Activated T-helper 9 cell treated with anti-CD3 and anti-CD28 coated beads, Interleukin-2, amount 50 U/mL, for 16 hours (primary cell): ENCODE measurements at regions not wholly inside any gene's neighbourhood (a gene's known extent, or its start where the extent isn't known, plus 50 kb on each side); places are given as distances from the start of the nearest gene placed in this dataset.

Experiments used
- DNase-seq: peaks from one replicate; pipeline ENCODE4 v3.0.0-alpha.2; 2020; ENCODE audit warnings: low read depth

DNA sequence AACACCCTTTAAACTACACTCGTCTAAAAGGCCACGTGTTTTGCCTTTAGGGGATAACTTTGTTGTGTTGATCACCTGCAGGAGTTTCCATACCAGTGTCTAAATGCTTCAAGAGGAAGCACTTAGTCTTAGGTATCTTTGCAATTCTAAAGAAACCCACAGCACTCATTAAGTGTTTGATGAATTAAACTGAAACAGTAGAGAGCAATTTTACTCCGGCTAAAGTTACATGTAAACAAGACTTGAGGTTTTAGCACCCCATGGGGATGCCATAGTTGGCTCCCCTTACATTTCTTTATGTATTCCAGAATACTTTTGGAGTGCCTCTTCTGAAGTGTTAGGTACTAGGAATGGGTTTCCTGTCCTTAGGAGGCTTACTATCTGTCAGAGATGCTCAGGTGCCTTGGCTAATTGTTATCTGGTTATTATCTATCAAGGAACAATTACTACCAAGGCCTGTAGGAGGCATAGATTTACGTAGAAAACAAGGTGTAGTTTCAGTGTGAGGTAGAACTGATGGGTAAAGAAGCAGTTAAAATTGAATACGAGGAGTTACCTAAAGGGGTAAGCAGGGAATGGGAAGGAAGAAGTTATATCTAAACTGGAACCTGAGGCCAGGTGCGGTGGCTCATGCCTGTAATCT is 176.8 kb upstream of the SAMSN1 start:
- no peak for DNase-seq

GRCh38 chr21:14720237-14720636 is 174.1 kb upstream of the SAMSN1 start:
- no peak for DNase-seq

- DNase-seq: no peak
These were observed 172.8 kb upstream of the SAMSN1 start for GRCh38 chr21:14718951-14719350.

- no peak for DNase-seq
These were observed 170.8 kb upstream of the SAMSN1 start for GRCh38 chr21:14716761-14717396.

DNA sequence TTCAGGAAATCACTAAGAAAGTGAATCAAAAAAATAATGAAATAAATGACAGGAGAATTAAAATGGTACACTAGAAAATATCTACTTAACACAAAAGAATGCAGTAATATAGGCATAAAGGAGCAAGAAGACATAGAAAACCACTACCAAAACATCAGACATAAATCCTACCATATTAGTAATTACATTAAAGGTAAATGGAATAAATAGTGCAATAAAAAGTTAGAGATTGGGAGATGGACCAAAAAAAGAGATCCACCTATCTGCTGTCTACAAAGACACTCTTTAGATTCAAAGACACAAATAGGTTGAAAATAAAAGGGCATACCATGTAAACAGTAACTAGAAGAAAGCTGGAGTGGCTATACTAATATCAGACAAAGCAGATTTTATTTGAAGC is 167.0 kb upstream of the SAMSN1 start:
- DNase-seq: no peak

- DNase-seq: no peak
These were observed 166.1 kb upstream of the SAMSN1 start for GRCh38 chr21:14712121-14712715.

GRCh38 chr21:14711287-14711686 is 165.2 kb upstream of the SAMSN1 start:
- no peak for DNase-seq

DNA sequence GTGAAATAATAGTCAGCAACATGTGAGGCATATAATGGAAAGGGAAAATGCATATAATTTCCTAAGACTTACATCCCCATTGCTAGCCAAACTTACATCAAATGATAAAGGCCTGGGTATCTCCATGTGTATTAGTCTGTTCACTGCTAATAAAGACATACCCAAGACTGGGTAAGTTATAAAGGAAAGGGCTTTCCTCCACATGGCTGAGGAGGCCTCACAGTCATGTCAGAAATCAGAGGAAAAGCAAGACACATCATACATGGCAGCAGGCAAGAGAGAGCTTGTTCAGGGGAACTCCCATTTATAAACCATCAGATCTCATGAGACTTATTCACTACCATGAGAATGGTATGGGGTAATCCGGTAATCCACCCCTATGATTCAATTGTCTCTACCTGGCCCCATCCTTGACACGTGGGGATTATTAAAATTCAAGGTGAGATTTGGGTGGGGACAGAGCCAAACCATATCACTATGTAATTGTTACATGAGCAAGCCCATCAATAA is 161.5 kb upstream of the SAMSN1 start:
- DNase-seq: no peak

- no peak for DNase-seq
These were observed 160.8 kb upstream of the SAMSN1 start for GRCh38 chr21:14706712-14707510.

DNA sequence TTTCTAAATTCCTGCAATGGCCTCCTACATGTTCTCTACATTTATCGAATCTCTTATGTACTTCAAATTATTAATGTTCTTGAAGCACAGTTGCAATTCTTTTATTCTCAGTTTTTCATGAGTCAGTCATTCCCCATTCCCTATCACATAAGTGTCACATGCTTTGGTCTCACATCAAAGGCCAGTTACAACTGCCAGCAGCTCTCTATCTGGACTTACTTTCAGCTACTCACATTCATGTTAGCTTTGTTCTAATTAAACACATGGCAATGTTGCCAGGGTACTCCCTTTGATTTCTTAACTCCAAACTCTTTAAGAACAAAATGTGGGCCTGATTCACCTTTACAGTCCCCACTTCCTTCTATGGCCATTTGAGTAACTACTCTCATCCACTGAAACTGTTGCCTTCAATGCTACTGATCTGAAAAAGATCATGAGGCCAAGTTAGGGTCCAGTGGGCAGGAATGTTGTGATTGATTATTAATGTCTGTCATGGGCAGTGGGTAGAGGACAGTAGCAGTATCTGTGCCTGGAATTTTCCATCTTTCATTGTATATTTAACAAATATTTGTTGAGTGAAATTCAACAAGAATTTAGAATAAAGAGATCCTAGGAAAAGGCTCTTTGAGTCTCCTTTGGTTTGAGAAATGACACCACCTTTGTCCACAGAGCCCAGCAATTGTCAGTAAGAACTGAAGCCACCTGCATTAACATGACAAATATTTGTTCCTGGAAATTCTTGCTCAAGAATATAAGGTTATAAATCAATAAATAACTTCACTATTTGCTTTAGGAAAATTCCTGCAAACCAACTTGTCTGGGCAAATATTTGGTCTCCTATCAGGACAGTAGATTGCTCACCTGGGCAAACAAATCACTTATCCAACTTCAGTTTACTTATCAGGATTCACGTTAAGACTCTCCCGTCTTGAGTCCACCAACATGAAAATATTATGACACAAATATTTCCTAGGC is 153.6 kb upstream of the SAMSN1 start:
- no peak for DNase-seq

- no peak for DNase-seq
These were observed 151.7 kb upstream of the SAMSN1 start for GRCh38 chr21:14697769-14698168.

GRCh38 chr21:14694817-14695216 is 148.7 kb upstream of the SAMSN1 start:
- no peak for DNase-seq

GRCh38 chr21:14693997-14694396 is 147.9 kb upstream of the SAMSN1 start:
- no peak for DNase-seq

DNA sequence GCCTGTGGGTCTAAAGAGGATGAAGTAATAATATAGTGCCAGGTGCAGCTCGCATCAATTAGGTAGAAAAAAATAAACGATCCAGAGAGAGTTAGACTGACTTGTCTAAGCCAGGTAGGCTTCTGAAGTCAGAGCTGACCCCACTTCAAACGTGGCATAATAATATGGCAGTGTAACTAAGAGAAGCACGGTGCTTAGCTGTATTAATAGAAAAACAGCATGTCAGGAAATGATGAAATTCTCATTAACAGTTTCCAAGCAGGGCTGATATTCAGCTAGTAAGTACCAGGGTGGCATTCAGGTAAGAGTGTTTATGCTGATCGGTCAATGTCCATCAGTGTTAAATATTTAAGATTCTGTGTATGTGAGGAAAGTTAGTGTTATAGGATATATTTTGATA is 145.8 kb upstream of the SAMSN1 start:
- DNase-seq: no peak

GRCh38 chr21:14690886-14691285 is 144.8 kb upstream of the SAMSN1 start:
- DNase-seq: no peak

- no peak for DNase-seq
These were observed 142.8 kb upstream of the SAMSN1 start for GRCh38 chr21:14688936-14689335.

DNA sequence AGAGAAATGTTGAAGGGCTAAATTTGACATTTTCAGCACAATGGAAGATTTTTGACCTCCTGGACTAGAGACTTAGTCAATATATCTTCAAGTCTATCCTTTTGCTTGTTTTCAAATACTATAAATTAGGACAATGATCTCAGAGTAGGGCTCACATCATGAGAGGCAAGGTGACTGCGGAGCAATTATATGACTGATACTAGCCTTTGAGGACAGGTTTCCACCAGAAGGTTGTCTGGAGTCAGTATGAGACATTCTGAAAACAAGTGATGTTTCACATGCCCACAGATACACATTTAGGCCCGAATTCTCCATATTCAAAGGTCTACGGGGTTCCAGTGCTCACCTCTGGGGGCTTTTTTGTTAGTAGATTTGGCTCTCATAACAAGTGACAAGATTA is 142.3 kb upstream of the SAMSN1 start:
- DNase-seq: no peak

DNA sequence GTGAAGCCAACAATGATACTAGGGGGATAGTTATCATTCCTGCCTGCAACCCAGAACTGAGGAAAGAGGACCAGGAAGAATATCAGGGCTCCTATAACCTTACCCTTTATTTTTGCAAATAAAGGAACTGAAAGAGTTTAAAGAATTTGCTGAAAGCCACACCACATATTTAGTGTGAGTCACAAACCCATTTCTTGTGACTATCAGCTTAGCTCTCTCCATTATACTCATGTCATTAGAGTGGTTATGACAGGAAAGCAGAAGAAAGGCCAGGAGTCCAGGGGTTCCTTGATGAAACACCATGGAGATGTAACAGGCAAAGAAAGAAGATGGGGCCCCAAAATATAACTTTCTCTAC is 141.1 kb upstream of the SAMSN1 start:
- DNase-seq: no peak

DNA sequence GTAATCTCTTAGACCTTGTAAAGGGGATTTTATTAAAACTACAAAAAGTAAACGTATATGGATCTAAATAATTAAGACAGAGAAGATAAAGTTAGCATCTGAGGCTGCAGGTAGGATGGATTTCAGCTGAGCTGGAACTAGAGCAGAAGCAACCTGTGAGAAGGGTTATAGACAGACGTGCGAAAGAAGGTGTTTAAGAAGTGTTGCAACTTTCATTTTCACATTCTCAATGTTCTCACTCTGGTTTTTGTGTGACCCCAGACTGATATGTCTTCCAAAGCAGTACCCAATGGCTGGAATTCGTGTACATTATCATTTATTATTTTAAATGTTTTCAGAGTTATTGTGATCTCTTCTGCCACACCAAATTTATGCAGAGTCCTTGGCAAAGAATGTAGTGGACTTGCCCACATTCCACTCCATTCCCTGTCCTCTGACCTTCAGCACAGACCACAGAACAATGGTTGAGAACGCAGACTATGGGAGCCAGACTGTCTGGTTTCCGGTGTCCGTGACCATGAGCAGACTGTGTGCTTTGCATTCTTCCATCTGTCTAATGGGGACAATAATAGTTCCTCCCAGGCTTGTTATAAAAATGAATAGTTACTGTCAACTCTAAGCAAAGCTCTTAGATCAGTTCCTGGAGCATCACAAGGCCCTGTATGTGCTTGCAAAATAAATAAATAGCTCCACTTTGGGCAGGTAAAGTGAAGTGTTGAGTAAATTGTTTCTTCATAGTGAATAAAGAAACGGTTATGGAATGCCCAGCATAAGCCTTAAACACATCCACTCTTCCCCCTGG is 140.6 kb upstream of the SAMSN1 start:
- no peak for DNase-seq

DNA sequence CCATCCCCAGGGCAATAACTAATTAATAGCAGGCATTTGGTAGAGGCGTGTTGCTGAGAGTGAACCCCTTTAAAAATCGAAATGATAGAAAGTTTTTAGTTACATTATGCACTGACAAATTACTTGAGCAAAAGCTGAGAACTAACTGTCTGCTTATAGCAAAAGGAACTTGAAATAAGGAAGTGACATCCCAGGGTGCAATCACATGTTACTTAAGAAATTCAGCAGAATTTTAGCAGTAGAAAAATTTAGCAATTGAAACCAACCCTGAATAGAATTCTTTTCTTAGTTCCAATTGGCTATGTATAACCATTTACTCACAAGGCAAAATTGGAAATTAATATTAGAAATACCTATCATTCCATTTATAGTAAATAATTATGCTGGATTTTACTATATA is 139.5 kb upstream of the SAMSN1 start:
- no peak for DNase-seq

DNA sequence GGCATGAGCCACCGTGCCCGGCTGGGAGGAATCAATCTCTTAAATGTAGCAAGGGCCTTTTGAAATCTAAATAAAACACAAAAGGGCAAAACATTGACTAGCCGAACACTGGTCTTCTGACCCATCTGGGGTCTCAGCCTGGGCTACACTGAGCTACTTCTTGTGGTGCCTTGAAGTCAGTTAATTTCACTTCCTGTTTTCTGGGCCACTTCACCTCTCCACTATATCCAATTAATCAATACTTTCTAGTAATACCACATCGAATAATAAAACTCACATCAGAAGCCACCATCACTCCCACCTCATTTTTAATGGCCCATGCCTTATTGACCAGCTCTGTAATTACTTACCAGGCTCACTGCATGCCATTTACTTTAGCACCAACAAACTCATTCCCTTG is 138.0 kb upstream of the SAMSN1 start:
- no peak for DNase-seq
